ENCODE measurements at regions not wholly inside any gene's neighbourhood (a gene's known extent, or its start where the extent isn't known, plus 50 kb on each side); places are given as distances from the start of the nearest gene placed in this dataset.
"Not testable (repeated sequence)": the region's sequence is repeated elsewhere in the genome, so short reads cannot be mapped to it uniquely, and the experiment has no call there.

DNA sequence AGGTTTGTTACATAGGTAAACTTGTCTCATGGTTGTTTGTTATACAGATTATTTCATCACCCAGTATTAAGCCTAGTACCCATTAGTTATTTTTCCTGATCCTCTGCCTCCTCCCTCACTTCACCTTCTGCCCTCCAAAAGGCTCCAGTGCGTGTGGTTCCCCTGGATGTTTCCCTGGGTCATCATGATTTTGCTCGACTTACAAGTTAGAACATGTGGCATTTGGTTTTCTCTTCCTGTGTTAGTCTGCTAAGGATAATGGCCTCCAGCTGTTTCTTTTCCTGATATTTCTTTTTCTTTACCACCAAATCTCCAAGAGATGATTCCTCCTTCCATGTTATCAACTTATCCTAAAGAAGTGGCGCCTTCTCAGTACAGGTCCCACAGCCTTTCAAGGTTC is 543.1 kb upstream of the ADGRL3 start:
- DNase-seq (ENCODE audit: low spot score), result no peak

DNA sequence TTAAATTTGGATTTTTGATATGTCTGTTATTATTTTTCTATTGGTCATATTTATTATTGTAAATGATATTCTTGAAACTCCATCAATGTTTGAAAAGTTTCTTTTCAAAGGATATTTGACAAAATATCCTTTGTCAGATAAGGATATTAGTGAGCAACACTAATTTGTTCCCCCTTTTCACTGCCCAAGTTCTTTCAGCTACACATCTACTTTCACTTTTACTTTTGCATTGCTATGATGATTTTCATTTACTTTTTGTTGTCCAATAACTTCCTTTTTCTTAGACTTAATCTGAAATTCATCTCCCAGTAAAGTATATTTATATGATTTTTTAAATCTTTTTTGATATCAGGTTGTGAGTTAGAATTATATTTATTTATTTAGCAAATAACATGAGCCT is 542.3 kb upstream of the ADGRL3 start:
- DNase-seq (ENCODE audit: low spot score), result no peak

DNA sequence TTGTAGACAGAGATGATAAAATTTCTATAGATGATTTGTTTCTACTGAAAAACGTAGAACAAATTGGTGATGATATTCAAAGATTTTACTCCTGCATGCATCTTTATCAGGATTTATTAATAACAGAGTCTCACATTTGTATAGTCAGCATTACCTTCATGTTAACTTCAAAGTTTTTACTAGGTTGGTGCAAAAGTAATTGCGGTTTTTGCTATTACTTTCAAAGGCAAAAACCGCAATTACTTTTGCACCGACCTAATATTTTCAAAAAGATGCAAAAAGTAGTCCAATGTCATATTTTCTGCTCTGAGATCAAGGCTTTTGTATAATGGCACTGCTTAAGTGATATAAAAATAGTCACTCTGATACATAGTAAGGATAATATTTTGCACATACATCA is 536.4 kb upstream of the ADGRL3 start:
- DNase-seq (ENCODE audit: low spot score), result no peak

DNA sequence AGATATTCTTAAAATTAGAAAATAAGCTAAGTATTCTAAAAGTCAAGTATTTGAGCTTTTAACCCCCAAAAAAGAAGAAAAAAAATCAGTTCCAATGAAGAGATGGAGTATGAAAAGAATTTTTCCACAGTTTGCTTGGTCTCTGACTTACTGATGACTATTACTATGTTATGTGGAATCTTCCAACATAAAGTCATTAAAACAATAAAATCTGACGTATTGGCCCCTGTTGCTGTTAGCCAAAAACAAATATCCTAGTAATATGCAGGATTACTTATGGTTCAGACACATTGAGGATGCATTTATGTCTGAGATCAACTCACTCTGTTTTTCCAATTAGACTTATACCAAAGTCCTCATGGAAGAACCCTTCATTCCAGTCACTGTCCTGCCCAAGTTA is 517.2 kb upstream of the ADGRL3 start:
- no peak for DNase-seq (ENCODE audit: low spot score)

GRCh38 chr4:60683357-60683756 is 516.8 kb upstream of the ADGRL3 start:
- no peak for DNase-seq (ENCODE audit: low spot score)

DNA sequence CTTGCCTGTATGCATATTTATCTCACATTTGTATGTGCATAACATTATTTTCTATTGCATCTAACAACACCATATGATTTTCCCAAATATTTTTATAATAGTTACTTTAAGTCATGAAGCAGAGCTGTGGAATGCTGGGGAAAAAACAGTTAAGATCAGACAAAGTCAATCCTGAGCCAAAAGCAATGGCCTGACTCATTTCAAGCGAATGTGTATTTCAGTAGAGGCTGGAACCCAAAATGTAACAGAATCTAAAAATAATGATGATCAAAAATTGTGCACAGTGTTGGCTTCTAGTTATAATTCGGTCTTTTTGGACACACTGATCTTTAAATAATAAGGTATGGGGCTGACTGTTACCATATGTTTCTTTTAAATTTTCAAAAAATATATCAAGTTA is 516.2 kb upstream of the ADGRL3 start:
- DNase-seq (ENCODE audit: low spot score), result no peak

- not testable (repeated sequence) for DNase-seq (ENCODE audit: low spot score)
These were observed 504.1 kb upstream of the ADGRL3 start for GRCh38 chr4:60696062-60696461.

DNA sequence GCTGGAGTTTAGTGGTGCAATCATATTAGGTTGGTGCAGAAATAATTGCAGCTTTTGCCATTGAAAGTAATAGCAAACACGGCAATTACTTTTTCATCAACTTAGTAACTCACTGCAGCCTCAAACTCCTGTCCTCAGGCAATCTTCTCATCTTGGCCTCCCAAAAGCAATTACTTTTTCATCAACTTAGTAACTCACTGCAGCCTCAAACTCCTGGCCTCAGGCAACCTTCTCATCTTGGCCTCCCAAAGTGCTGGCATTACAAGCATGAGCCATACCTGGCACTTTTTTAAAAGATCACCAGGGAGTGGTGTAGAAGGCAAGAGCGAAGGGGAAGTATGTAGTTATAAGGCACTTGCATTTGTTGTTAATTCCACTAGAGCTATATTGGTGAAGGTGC is 491.1 kb upstream of the ADGRL3 start:
- DNase-seq (ENCODE audit: low spot score), result no peak

DNA sequence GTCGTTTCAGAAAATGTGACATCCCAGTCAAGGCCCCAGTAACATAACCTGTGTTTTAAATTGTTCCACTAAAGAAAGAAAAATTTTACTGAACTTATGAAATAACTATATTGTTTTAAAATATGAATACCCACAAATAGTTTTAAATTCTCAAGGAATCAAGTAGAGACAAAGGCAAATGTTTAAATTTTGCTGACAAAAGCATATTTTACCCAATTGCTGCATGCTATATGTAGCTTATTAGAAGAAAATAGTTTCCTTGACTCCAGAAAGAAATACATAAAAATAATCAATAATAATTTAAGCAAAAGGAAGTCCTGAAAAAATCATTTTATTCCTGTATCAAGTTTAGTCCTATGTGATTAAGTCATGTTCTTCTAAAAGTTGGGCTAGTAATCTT is 481.3 kb upstream of the ADGRL3 start:
- no peak for DNase-seq (ENCODE audit: low spot score)

- DNase-seq (ENCODE audit: low spot score), result no peak
These were observed 478.4 kb upstream of the ADGRL3 start for GRCh38 chr4:60721685-60722084.

- DNase-seq (ENCODE audit: low spot score), result no peak
These were observed 476.3 kb upstream of the ADGRL3 start for GRCh38 chr4:60723796-60724195.

DNA sequence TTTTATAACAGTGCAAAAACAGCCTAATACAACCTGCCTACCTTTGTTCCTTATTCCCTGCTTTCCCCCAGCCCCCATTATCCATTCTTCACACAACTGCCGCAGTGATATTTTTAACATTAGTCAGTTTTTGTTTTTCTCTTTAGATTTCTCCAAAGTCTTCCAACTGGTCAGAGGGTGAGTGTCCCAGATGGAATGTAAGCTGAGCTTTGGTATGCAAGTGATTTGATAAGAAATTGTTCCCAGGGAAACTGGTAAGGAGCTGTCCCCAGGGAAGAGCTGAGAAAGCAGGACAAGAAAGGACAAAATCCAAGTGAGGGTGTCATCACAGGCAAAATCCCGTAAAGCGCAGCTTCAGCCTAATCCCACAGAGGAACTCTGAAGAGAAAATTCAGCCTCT is 475.5 kb upstream of the ADGRL3 start:
- DNase-seq (ENCODE audit: low spot score), result no peak

GRCh38 chr4:60726779-60727178 is 473.3 kb upstream of the ADGRL3 start:
- DNase-seq (ENCODE audit: low spot score), result no peak

- DNase-seq (ENCODE audit: low spot score), result no peak
These were observed 470.9 kb upstream of the ADGRL3 start for GRCh38 chr4:60729194-60729593.

- not testable (repeated sequence) for DNase-seq (ENCODE audit: low spot score)
These were observed 470.4 kb upstream of the ADGRL3 start for GRCh38 chr4:60729764-60730163.

- DNase-seq (ENCODE audit: low spot score), result no peak
These were observed 462.3 kb upstream of the ADGRL3 start for GRCh38 chr4:60737858-60738257.

GRCh38 chr4:60743654-60744053 is 456.5 kb upstream of the ADGRL3 start:
- no peak for DNase-seq (ENCODE audit: low spot score)

DNA sequence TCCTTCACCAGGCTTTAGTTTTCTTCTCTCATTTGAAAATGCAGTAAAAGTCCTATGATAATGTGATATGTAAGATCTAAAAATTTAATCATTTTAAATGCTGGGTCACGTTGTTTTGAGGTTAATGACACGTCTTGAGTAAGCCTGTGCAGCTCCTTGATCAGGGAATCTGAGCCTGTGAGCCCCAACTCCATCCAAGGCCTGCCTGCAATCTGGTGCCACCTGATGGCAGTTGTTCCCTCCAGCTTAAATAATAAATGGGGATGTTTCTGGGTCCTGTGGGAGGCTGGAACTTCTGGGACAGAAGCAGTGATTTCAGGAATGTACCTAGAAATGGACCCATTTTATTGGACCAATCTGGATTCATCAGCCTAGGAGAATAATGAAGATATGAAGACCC is 455.4 kb upstream of the ADGRL3 start:
- DNase-seq (ENCODE audit: low spot score), result no peak

DNA sequence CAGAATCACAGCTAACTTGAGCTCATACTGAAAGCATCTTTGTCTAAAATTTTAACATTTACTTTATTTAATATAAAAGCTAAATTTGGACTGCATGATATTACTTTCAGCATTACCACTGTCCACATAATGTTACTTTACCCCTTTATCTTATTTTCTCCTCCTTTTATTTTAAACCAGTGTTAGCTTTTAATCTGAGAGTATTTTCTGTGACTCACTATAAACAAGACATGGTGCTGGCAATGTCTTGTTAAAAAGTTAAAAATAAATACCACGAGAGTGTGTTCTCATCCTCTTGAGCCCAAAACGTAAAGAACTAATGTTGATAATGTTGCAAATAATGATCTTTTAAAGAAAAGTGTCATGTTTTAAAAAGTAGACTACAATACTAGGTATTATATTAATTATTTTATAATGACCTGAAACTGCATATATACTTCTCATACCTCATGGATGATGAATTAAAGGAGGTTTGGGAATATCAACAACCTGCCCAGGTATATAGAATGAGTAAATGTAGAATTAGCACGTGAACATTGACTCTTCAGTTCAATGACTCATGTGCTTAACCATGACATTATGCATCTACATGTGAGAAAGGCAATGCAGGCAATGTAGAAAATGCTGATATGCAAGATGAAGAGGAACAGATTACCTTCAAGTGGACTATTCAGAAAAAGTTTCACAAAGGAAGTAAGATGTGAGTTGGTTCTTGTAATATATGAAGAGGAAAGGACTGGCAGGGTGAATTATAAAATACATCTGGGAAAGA is 454.1 kb upstream of the ADGRL3 start:
- no peak for DNase-seq (ENCODE audit: low spot score)

DNA sequence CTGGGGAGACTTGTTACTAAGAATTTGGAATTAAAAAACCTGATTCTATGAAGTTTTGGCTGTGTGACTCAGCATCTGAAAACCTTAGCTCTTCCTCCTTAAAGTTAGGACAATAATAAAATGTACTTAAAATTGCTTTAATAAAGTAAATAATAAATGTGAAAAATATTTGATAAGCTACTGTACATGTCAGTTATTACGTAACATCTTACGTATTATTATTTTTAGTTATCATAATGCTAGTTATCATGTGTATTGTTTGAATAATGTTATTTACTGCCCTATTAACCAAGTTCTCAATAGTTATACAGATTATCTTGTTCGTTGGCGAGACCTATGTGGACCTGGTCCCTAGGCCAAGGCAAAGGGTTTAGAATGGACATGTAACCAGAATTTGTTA is 449.2 kb upstream of the ADGRL3 start:
- no peak for DNase-seq (ENCODE audit: low spot score)

DNA sequence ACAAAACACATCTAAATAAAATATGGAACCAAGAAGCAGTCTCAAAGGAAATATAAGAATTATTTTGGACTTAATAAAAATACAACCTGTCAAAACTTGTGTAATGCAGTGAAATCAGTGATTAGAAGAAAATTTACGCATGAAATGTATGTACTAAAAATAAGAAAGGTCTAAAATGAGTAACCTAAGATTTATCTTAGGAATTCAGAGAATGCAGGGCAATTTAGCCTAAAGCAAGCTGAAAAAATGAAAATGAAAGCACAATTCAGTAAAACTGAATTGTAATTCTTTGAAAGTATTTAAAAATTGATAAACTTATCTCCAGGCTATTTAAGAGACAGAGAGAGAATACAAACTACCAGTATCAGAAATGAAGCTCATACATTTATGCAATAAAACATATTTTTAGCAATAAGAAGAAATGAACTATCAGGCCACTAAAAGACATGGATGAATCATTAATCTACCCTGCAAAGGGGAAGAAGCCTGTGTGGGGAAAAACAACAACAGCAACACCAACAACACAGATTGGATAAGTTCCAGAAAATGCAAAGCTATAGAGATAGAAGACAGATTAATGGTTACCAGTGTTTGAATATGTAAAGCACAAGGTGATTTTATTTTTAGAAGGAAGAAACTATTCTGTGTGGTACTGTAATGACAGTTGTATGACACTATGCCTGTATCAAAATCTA is 442.0 kb upstream of the ADGRL3 start:
- DNase-seq (ENCODE audit: low spot score), result no peak

GRCh38 chr4:60759518-60760245 is 440.4 kb upstream of the ADGRL3 start:
- no peak for DNase-seq (ENCODE audit: low spot score)

DNA sequence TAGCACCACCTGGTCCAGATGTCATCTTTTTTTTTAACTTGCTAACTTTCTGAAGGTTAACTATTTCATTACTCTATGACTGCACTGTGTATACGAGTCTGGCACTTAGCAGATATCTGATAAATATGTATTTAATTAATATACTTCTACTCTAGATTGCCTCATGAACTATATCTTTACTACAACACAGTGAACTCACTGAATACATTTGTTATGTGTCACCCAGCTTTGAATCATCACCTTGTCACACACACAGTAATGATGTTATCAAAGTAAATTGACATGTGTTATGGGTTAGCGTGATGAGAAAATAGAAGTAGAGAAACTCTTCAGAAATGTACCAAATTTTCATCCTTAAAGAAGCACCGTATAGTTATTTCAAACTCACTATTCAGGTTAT is 419.3 kb upstream of the ADGRL3 start:
- DNase-seq (ENCODE audit: low spot score), result no peak

Measured in HuH-7.5 (cell line).